ENCODE measurements at regions not wholly inside any gene's neighbourhood (a gene's known extent, or its start where the extent isn't known, plus 50 kb on each side); places are given as distances from the start of the nearest gene placed in this dataset.

GRCh38 chr10:93204494-93205485 lies 131.1 kb downstream of the CYP26A1 start:
- no peak for DNase-seq
- TF ChIP-seq CTCF (IDR thresholded peaks at IDR 0.05): no peak
- intact Hi-C loops (cut with DNase I): no loop called here
- H3K27me3 ChIP-seq (ENCODE audit: low read depth): no peaks in the 10 kb centered on the region
- H3K9me3 ChIP-seq: no peaks in the 10 kb centered on the region
- no peak overlapping the region for H3K27ac ChIP-seq
- H3K4me1 ChIP-seq: peaks cover 5% of the 10 kb centered on the region
- no peak for ATAC-seq
- no peaks in the 10 kb centered on the region for H3K36me3 ChIP-seq
- H3K4me3 ChIP-seq: no peak overlapping the region

- TF ChIP-seq CTCF (IDR thresholded peaks at IDR 0.05): no peak
- no peaks in the 10 kb centered on the region for H3K36me3 ChIP-seq
- no peaks in the 10 kb centered on the region for H3K9me3 ChIP-seq
- H3K4me3 ChIP-seq: no peak overlapping the region
- no peak for ATAC-seq
- H3K27me3 ChIP-seq (ENCODE audit: low read depth): no peaks in the 10 kb centered on the region
- no peak overlapping the region for H3K27ac ChIP-seq
- no peak for DNase-seq
- intact Hi-C loops (cut with DNase I): no loop called here
- H3K4me1 ChIP-seq: no peaks in the 10 kb centered on the region
These were observed 133.0 kb downstream of the CYP26A1 start for GRCh38 chr10:93206652-93207051.

- no peak for TF ChIP-seq CTCF (IDR thresholded peaks at IDR 0.05)
- Histone ChIP-seq H3K27ac (no peak overlapping the region), H3K4me3 (no peak overlapping the region), H3K36me3 (no peaks in the 10 kb centered on the region), H3K9me3 (no peaks in the 10 kb centered on the region), H3K27me3 (ENCODE audit: low read depth) (no peaks in the 10 kb centered on the region), H3K4me1 (no peaks in the 10 kb centered on the region)
- intact Hi-C loops (cut with DNase I): no loop called here
- DNase-seq (no peak), ATAC-seq (no peak)
These were observed 135.2 kb downstream of the CYP26A1 start for GRCh38 chr10:93208717-93209464.

GRCh38 chr10:93211991-93212390 lies 138.3 kb downstream of the CYP26A1 start:
- intact Hi-C loops (cut with DNase I): no loop called here
- no peak for DNase-seq

More at GRCh38 chr10:93211991-93212390, 138.3 kb downstream of the CYP26A1 start:
- no peak for ATAC-seq
- no peak for TF ChIP-seq CTCF (IDR thresholded peaks at IDR 0.05)
- H3K36me3 ChIP-seq: no peaks in the 10 kb centered on the region
- no peak overlapping the region for H3K27ac ChIP-seq
- no peaks in the 10 kb centered on the region for H3K4me1 ChIP-seq
- H3K9me3 ChIP-seq: no peaks in the 10 kb centered on the region
- no peaks in the 10 kb centered on the region for H3K27me3 ChIP-seq (ENCODE audit: low read depth)
- no peak overlapping the region for H3K4me3 ChIP-seq

All from lower lobe of right lung (tissue), 2 donors.